ENCODE measurements at regions not wholly inside any gene's neighbourhood (a gene's known extent, or its start where the extent isn't known, plus 50 kb on each side); places are given as distances from the start of the nearest gene placed in this dataset.

GRCh38 chr2:39875914-39876267, 96.8 kb upstream of the THUMPD2 start:
- no peaks in the 10 kb centered on the region for H3K79me2 ChIP-seq (ENCODE audit: control insufficient read depth, insufficient read depth, low read length)
- intact Hi-C loops (cut with micrococcal nuclease), result no loop called here
- H2AFZ ChIP-seq (ENCODE audit: insufficient read depth, low read depth, low read length, poor library complexity, severe bottlenecking), result no peak overlapping the region
- Mint-ChIP-seq H3K27me3 (no peaks in the 10 kb centered on the region), H3K4me3 (no peak overlapping the region), H3K27ac (no peak overlapping the region), H3K4me1 (no peaks in the 10 kb centered on the region), H3K9me3 (ENCODE audit: insufficient read depth) (no peaks in the 10 kb centered on the region)
- DNase-seq (no peak), ATAC-seq (ENCODE audit: low read depth) (no peak)
- H3K27ac ChIP-seq (ENCODE audit: low read length in 2 of 2), result no peak overlapping the region
- CTCF ChIA-PET, result interaction anchor here (0.7 kb wide), 2 partner anchors 11 to 651 kb away, joined by 3 read pairs; no protein-coding TSS in a partner anchor
- H3K27me3 ChIP-seq (replicated peaks in 1 of 4; ENCODE audit: control extremely low read depth in 1 of 4, control insufficient read depth in 3 of 4, insufficient read depth in 4 of 4, low read length in 3 of 4), result no peaks in the 10 kb centered on the region
- no peak overlapping the region for H3K4me3 ChIP-seq (ENCODE audit: control extremely low read depth in 1 of 5, extremely low read depth in 1 of 5, insufficient read depth in 1 of 5, low read depth in 2 of 5, low read length in 4 of 5)
- no peak overlapping the region for H3K9ac ChIP-seq (ENCODE audit: low read length)
- POLR2A ChIA-PET, result no interaction called here
- no peak overlapping the region for H3K4me2 ChIP-seq (replicated peaks; ENCODE audit: low read depth, low read length, poor library complexity, severe bottlenecking)
- no peaks in the 10 kb centered on the region for H4K20me1 ChIP-seq (ENCODE audit: control insufficient read depth, insufficient read depth, low read length, poor library complexity, severe bottlenecking)
- H3K4me1 ChIP-seq (ENCODE audit: control insufficient read depth in 2 of 2, insufficient read depth in 2 of 2, low read length in 2 of 2), result no peaks in the 10 kb centered on the region
- TF ChIP-seq EZH2 (IDR thresholded peaks at IDR 0.05; ENCODE audit: borderline replicate concordance, insufficient read depth, low read depth, low read length, poor library complexity, severe bottlenecking), result no peak
- TF ChIP-seq, protein P1, sequence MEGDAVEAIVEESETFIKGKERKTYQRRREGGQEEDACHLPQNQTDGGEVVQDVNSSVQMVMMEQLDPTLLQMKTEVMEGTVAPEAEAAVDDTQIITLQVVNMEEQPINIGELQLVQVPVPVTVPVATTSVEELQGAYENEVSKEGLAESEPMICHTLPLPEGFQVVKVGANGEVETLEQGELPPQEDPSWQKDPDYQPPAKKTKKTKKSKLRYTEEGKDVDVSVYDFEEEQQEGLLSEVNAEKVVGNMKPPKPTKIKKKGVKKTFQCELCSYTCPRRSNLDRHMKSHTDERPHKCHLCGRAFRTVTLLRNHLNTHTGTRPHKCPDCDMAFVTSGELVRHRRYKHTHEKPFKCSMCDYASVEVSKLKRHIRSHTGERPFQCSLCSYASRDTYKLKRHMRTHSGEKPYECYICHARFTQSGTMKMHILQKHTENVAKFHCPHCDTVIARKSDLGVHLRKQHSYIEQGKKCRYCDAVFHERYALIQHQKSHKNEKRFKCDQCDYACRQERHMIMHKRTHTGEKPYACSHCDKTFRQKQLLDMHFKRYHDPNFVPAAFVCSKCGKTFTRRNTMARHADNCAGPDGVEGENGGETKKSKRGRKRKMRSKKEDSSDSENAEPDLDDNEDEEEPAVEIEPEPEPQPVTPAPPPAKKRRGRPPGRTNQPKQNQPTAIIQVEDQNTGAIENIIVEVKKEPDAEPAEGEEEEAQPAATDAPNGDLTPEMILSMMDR (IDR thresholded peaks at IDR 0.05), result no peak
- no peaks in the 10 kb centered on the region for H3K9me3 ChIP-seq (ENCODE audit: control extremely low read depth in 1 of 3, control insufficient read depth in 2 of 3, insufficient read depth in 1 of 3, low read length in 2 of 3)
- no peaks in the 10 kb centered on the region for H3K36me3 ChIP-seq (replicated peaks in 1 of 2; ENCODE audit: control extremely low read depth in 1 of 2, control insufficient read depth in 1 of 2, extremely low read depth in 1 of 2, insufficient read depth in 2 of 2, low read length in 1 of 2)
- 100% methylated on average over 1 of the region's 1 CpG for WGBS (ENCODE audit: insufficient coverage)

DNA sequence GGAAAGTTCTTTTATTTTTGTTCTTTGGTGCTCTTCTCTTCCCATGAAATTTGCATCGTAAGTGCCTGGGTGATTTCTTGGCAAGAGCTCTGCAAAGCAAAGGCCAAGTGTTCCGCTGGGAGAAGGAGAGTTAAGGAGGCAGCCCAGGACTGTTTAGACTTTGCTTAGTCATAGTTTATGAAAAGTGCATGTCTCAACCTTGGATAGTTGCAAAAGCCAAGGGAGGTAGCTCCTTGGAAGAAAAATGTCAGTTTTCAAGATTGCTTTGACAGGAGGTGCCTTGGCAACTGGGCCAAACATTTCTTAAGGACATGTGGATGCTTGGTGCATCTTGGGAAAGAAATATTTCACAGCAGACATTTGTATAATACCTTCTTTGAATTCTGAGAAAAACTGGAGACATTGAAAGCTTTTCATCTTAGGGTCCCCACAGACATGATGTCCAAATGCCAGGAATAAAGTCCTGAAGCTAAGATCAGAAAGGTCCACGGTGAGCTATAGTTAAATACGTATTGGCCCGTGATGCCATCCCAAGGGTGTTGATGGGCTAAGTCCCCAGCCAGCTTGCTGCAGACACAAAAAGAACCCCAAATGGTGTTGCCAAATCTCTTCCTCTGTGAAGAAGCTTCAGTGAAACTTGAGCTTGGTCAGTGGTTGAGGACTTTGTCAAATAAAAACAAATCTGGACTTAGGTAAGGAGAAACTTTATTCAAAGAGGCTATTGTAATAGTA, 96.3 kb upstream of the THUMPD2 start:
- no peaks in the 10 kb centered on the region for H3K9me3 ChIP-seq (ENCODE audit: control extremely low read depth in 1 of 3, control insufficient read depth in 2 of 3, insufficient read depth in 1 of 3, low read length in 2 of 3)
- Mint-ChIP-seq H3K4me1 (no peaks in the 10 kb centered on the region), H3K27ac (no peak overlapping the region), H3K4me3 (no peak overlapping the region), H3K9me3 (ENCODE audit: insufficient read depth) (no peaks in the 10 kb centered on the region), H3K27me3 (peaks cover 3% of the 10 kb centered on the region)
- intact Hi-C loops (cut with micrococcal nuclease), result no loop called here
- no peaks in the 10 kb centered on the region for H3K27me3 ChIP-seq (replicated peaks in 1 of 4; ENCODE audit: control extremely low read depth in 1 of 4, control insufficient read depth in 3 of 4, insufficient read depth in 4 of 4, low read length in 3 of 4)
- WGBS (ENCODE audit: insufficient coverage), result 91% methylated on average over 4 of the region's 5 CpGs
- no peak overlapping the region for H2AFZ ChIP-seq (ENCODE audit: insufficient read depth, low read depth, low read length, poor library complexity, severe bottlenecking)
- TF ChIP-seq, protein P1 (IDR thresholded peaks at IDR 0.05), result no peak
- TF ChIP-seq EZH2 (IDR thresholded peaks at IDR 0.05; ENCODE audit: borderline replicate concordance, insufficient read depth, low read depth, low read length, poor library complexity, severe bottlenecking), result no peak
- no peaks in the 10 kb centered on the region for H3K79me2 ChIP-seq (ENCODE audit: control insufficient read depth, insufficient read depth, low read length)
- H3K4me3 ChIP-seq (ENCODE audit: control extremely low read depth in 1 of 5, extremely low read depth in 1 of 5, insufficient read depth in 1 of 5, low read depth in 2 of 5, low read length in 4 of 5), result no peak overlapping the region
- ATAC-seq (ENCODE audit: low read depth), result no peak
- no peak overlapping the region for H3K27ac ChIP-seq (ENCODE audit: low read length in 2 of 2)
- no peaks in the 10 kb centered on the region for H4K20me1 ChIP-seq (ENCODE audit: control insufficient read depth, insufficient read depth, low read length, poor library complexity, severe bottlenecking)
- ChIA-PET POLR2A (no interaction called here), CTCF (no interaction called here)
- DNase-seq, result no peak
- no peaks in the 10 kb centered on the region for H3K4me1 ChIP-seq (ENCODE audit: control insufficient read depth in 2 of 2, insufficient read depth in 2 of 2, low read length in 2 of 2)
- H3K36me3 ChIP-seq (replicated peaks in 1 of 2; ENCODE audit: control extremely low read depth in 1 of 2, control insufficient read depth in 1 of 2, extremely low read depth in 1 of 2, insufficient read depth in 2 of 2, low read length in 1 of 2), result no peaks in the 10 kb centered on the region
- H3K4me2 ChIP-seq (replicated peaks; ENCODE audit: low read depth, low read length, poor library complexity, severe bottlenecking), result no peak overlapping the region
- no peak overlapping the region for H3K9ac ChIP-seq (ENCODE audit: low read length)

Data from B cell (primary cell).